GM13977 (cell line): ENCODE measurements at regions not wholly inside any gene's neighbourhood (a gene's known extent, or its start where the extent isn't known, plus 50 kb on each side); places are given as distances from the start of the nearest gene placed in this dataset.

Source experiments
- DNase-seq: peaks from one replicate; pipeline ENCODE4 v3.0.0; 2012; ENCODE audit warnings: low spot score
- CTCF ChIP-seq: IDR thresholded peaks from 2 replicates; pipeline ENCODE4 v1.5.1; 2012; ENCODE audit warnings: mild to moderate bottlenecking, control low read depth; ENCODE audit not compliant: insufficient read depth; ENCODE audit errors: extremely low read depth, missing control alignments
- in situ Hi-C: fragments of 300-500 bp; cut with MboI; formaldehyde crosslinking; loops from one replicate; pipeline ENCODE4 v1.12.0; 2022; ENCODE audit warnings: low sequenced_read_pairs, low pct_unique_long_range_greater_than_20kb, mixed read lengths, inconsistent platforms; ENCODE audit not compliant: unreplicated experiment

GRCh38 chr10:83289948-83290347 lies 849.4 kb upstream of the GHITM start:
- DNase-seq = no peak
- in situ Hi-C loops = no loop called here
- no peak for TF ChIP-seq CTCF

- DNase-seq = no peak
- in situ Hi-C loops = no loop called here
- TF ChIP-seq CTCF = no peak
Observed at GRCh38 chr10:83301732-83302131, 837.6 kb upstream of the GHITM start.

- in situ Hi-C loops = no loop called here
- DNase-seq = no peak
- TF ChIP-seq CTCF = no peak
Observed at GRCh38 chr10:83302623-83303022, 836.7 kb upstream of the GHITM start.

- DNase-seq = no peak
- in situ Hi-C loops = no loop called here
- no peak for TF ChIP-seq CTCF
Observed at GRCh38 chr10:83310688-83311087, 828.6 kb upstream of the GHITM start.

GRCh38 chr10:83312570-83312969 lies 826.7 kb upstream of the GHITM start:
- no peak for TF ChIP-seq CTCF
- DNase-seq = no peak
- in situ Hi-C loops = no loop called here

- TF ChIP-seq CTCF = no peak
- in situ Hi-C loops = no loop called here
Observed at GRCh38 chr10:83332690-83333089, 806.6 kb upstream of the GHITM start.

GRCh38 chr10:83333566-83333965 lies 805.7 kb upstream of the GHITM start:
- no peak for DNase-seq
- no peak for TF ChIP-seq CTCF
- in situ Hi-C loops = no loop called here

More at GRCh38 chr10:83332690-83333089, 806.6 kb upstream of the GHITM start:
- DNase-seq = no peak
